ENCODE measurements at regions not wholly inside any gene's neighbourhood (a gene's known extent, or its start where the extent isn't known, plus 50 kb on each side); places are given as distances from the start of the nearest gene placed in this dataset.
"Not testable (repeated sequence)": the region's sequence is repeated elsewhere in the genome, so short reads cannot be mapped to it uniquely, and the experiment has no call there.

GRCh38 chr14:40362856-40363255 lies 930.6 kb upstream of the FBXO33 start:
- no peak for TF ChIP-seq CTCF (IDR thresholded peaks at IDR 0.05; ENCODE audit: insufficient read depth, low read depth, low read length)
- no peaks in the 10 kb centered on the region for H3K27me3 ChIP-seq (ENCODE audit: control insufficient read depth, insufficient read depth, low read length)
- H3K36me3 ChIP-seq (ENCODE audit: control insufficient read depth, insufficient read depth, low read length) = no peaks in the 10 kb centered on the region
- no peak for DNase-seq (ENCODE audit: low read depth)
- no peak overlapping the region for H3K4me3 ChIP-seq (ENCODE audit: low read depth, low read length)
- ChIA-PET POLR2A (no interaction called here), CTCF (no interaction called here)

GRCh38 chr14:40354754-40355153 lies 922.5 kb upstream of the FBXO33 start:
- DNase-seq (ENCODE audit: low read depth) = no peak
- H3K27me3 ChIP-seq (ENCODE audit: control insufficient read depth, insufficient read depth, low read length) = no peaks in the 10 kb centered on the region
- no peaks in the 10 kb centered on the region for H3K36me3 ChIP-seq (ENCODE audit: control insufficient read depth, insufficient read depth, low read length)
- no peak overlapping the region for H3K4me3 ChIP-seq (ENCODE audit: low read depth, low read length)
- TF ChIP-seq CTCF (IDR thresholded peaks at IDR 0.05; ENCODE audit: insufficient read depth, low read depth, low read length) = no peak
- CTCF ChIA-PET = no interaction called here
- POLR2A ChIA-PET = no interaction called here

GRCh38 chr14:40348104-40348503 lies 915.9 kb upstream of the FBXO33 start:
- H3K27me3 ChIP-seq (ENCODE audit: control insufficient read depth, insufficient read depth, low read length); DNase-seq (ENCODE audit: low read depth); H3K4me3 ChIP-seq (ENCODE audit: low read depth, low read length); CTCF ChIA-PET; POLR2A ChIA-PET; H3K36me3 ChIP-seq (ENCODE audit: control insufficient read depth, insufficient read depth, low read length): not testable (repeated sequence)

GRCh38 chr14:40347675-40348074 lies 915.4 kb upstream of the FBXO33 start:
- H3K27me3 ChIP-seq (ENCODE audit: control insufficient read depth, insufficient read depth, low read length) = no peaks in the 10 kb centered on the region
- TF ChIP-seq CTCF (IDR thresholded peaks at IDR 0.05; ENCODE audit: insufficient read depth, low read depth, low read length) = no peak
- ChIA-PET CTCF (no interaction called here), POLR2A (no interaction called here)
- H3K4me3 ChIP-seq (ENCODE audit: low read depth, low read length) = no peak overlapping the region
- DNase-seq (ENCODE audit: low read depth) = no peak
- H3K36me3 ChIP-seq (ENCODE audit: control insufficient read depth, insufficient read depth, low read length) = no peaks in the 10 kb centered on the region

GRCh38 chr14:40346275-40346674 lies 914.0 kb upstream of the FBXO33 start:
- Histone ChIP-seq H3K4me3 (ENCODE audit: low read depth, low read length) (no peak overlapping the region), H3K27me3 (ENCODE audit: control insufficient read depth, insufficient read depth, low read length) (no peaks in the 10 kb centered on the region), H3K36me3 (ENCODE audit: control insufficient read depth, insufficient read depth, low read length) (no peaks in the 10 kb centered on the region)
- TF ChIP-seq CTCF (IDR thresholded peaks at IDR 0.05; ENCODE audit: insufficient read depth, low read depth, low read length) = no peak
- ChIA-PET POLR2A (no interaction called here), CTCF (no interaction called here)
- DNase-seq (ENCODE audit: low read depth) = no peak

GRCh38 chr14:40345334-40345733 lies 913.1 kb upstream of the FBXO33 start:
- POLR2A ChIA-PET = no interaction called here
- no peak for TF ChIP-seq CTCF (IDR thresholded peaks at IDR 0.05; ENCODE audit: insufficient read depth, low read depth, low read length)
- Histone ChIP-seq H3K4me3 (ENCODE audit: low read depth, low read length) (no peak overlapping the region), H3K36me3 (ENCODE audit: control insufficient read depth, insufficient read depth, low read length) (no peaks in the 10 kb centered on the region), H3K27me3 (ENCODE audit: control insufficient read depth, insufficient read depth, low read length) (no peaks in the 10 kb centered on the region)
- CTCF ChIA-PET = no interaction called here
- DNase-seq (ENCODE audit: low read depth) = no peak
